GM21619 (cell line): ENCODE measurements at regions not wholly inside any gene's neighbourhood (a gene's known extent, or its start where the extent isn't known, plus 50 kb on each side); places are given as distances from the start of the nearest gene placed in this dataset.
A peak's percentile ranks its signal among the peaks of the same experiment; 100 is the strongest.
"Not testable (repeated sequence)": the region's sequence is repeated elsewhere in the genome, so short reads cannot be mapped to it uniquely, and the experiment has no call there.

ENCODE experiments used
- ATAC-seq: cut with Tn5 transposase; IDR thresholded peaks from one replicate; pipeline ENCODE4 v1.9.1; 2021; ENCODE audit not compliant: unreplicated experiment

GRCh38 chr1:99533909-99534637, 111.8 kb upstream of the PALMD start:
- ATAC-seq: no peak

- no peak for ATAC-seq
Observed at GRCh38 chr1:99534638-99534930, 111.3 kb upstream of the PALMD start.

GRCh38 chr1:99535470-99536164, 110.3 kb upstream of the PALMD start:
- ATAC-seq: no peak

- ATAC-seq: no peak
Observed at GRCh38 chr1:99537886-99538617, 107.9 kb upstream of the PALMD start.

GRCh38 chr1:99538618-99538956, 107.3 kb upstream of the PALMD start:
- no peak for ATAC-seq

- no peak for ATAC-seq
Observed at GRCh38 chr1:99539131-99539530, 106.8 kb upstream of the PALMD start.

- no peak for ATAC-seq
Observed at GRCh38 chr1:99540744-99541143, 105.2 kb upstream of the PALMD start.

- ATAC-seq: peak; percentile 51
Observed at GRCh38 chr1:99544328-99544727, 101.6 kb upstream of the PALMD start.

GRCh38 chr1:99546432-99547416, 99.2 kb upstream of the PALMD start:
- no peak for ATAC-seq

- ATAC-seq: no peak
Observed at GRCh38 chr1:99548943-99549605, 96.8 kb upstream of the PALMD start.

- no peak for ATAC-seq
Observed at GRCh38 chr1:99550198-99550597, 95.7 kb upstream of the PALMD start.

- ATAC-seq: no peak
Observed at GRCh38 chr1:99551812-99552614, 93.9 kb upstream of the PALMD start.

- ATAC-seq: no peak
Observed at GRCh38 chr1:99553301-99553700, 92.6 kb upstream of the PALMD start.

- ATAC-seq: not testable (repeated sequence)
Observed at GRCh38 chr1:99553819-99554218, 92.1 kb upstream of the PALMD start.

GRCh38 chr1:99554727-99555126, 91.2 kb upstream of the PALMD start:
- ATAC-seq: no peak

GRCh38 chr1:99557546-99558202, 88.2 kb upstream of the PALMD start:
- peak; percentile 72 for ATAC-seq

- no peak for ATAC-seq
Observed at GRCh38 chr1:99559166-99559565, 86.7 kb upstream of the PALMD start.

GRCh38 chr1:99560207-99561040, 85.5 kb upstream of the PALMD start:
- ATAC-seq: no peak
